Astrocyte (in vitro differentiated cells and primary cell): ENCODE measurements at regions not wholly inside any gene's neighbourhood (a gene's known extent, or its start where the extent isn't known, plus 50 kb on each side); places are given as distances from the start of the nearest gene placed in this dataset.

Experiments
- CTCF ChIP-seq: IDR thresholded peaks from 2 replicates; pipeline ENCODE4 v1.5.1; 2011; ENCODE audit warnings: low read depth, mild to moderate bottlenecking, inconsistent platforms, low read length, moderate library complexity; ENCODE audit not compliant: insufficient read depth
- EZH2 ChIP-seq: IDR thresholded peaks from 2 replicates; pipeline ENCODE4 v1.6.1; 2012; ENCODE audit warnings: mild to moderate bottlenecking, low read length, inconsistent platforms; ENCODE audit not compliant: insufficient read depth

GRCh38 chrX:102042372-102043325 is 82.8 kb upstream of the TCEAL2 start:
- TF ChIP-seq CTCF (no peak), EZH2 (no peak)
